Gastroesophageal sphincter (tissue), 4 donors: ENCODE measurements at regions not wholly inside any gene's neighbourhood (a gene's known extent, or its start where the extent isn't known, plus 50 kb on each side); places are given as distances from the start of the nearest gene placed in this dataset.
"Not testable (repeated sequence)": the region's sequence is repeated elsewhere in the genome, so short reads cannot be mapped to it uniquely, and the experiment has no call there.

Source experiments
- ATAC-seq: fragments of 150-250 bp; one replicate; pipeline ENCODE4 v1.9.1; 2016; ENCODE audit warnings: mild to moderate bottlenecking, moderate library complexity
- H3K27ac ChIP-seq, 4 donors: fragments of 200-600 bp; sonication (generic) in 3 of 4; 1 replicate in 3 of 4; 2 replicates in 1 of 4; pipeline ENCODE4 v1.5.1; 2016 to 2019
- H3K27me3 ChIP-seq: fragments of 200-600 bp; sonication (generic); one replicate; pipeline ENCODE4 v1.5.1; 2019
- H3K36me3 ChIP-seq, 2 donors: fragments of 200-600 bp; sonication (generic); one replicate each; pipeline ENCODE4 v1.5.1; 2019; ENCODE audit warnings: control low read depth in 1 of 2
- H3K4me1 ChIP-seq, 3 donors: fragments of 200-600 bp; sonication (generic); 1 replicate in 2 of 3; 2 replicates in 1 of 3; pipeline ENCODE4 v1.5.1; 2016 to 2019; ENCODE audit warnings: control low read depth in 2 of 3
- H3K4me3 ChIP-seq, 2 donors: fragments of 200-600 bp; sonication (generic); one replicate each; pipeline ENCODE4 v1.5.1; 2019; ENCODE audit warnings: mild to moderate bottlenecking in 1 of 2, moderate library complexity in 1 of 2
- H3K9me3 ChIP-seq, 3 donors: fragments of 200-600 bp; sonication (generic); one replicate each; pipeline ENCODE4 v1.5.1; 2017 to 2019; ENCODE audit warnings: control low read depth in 2 of 3
- CTCF ChIP-seq, 4 experiments: fragments of 200-600 bp in 2 of 4; fragments of 450-650 bp in 2 of 4; sonication (generic) in 1 of 4; IDR thresholded peaks; one replicate each; pipeline ENCODE4 v1.5.1; 2017 to 2019; ENCODE audit warnings: antibody characterized with exemption in 4 of 4, mild to moderate bottlenecking in 2 of 4, moderate library complexity in 2 of 4
- EP300 ChIP-seq: sonication (generic); formaldehyde crosslinking; IDR thresholded peaks from one replicate; pipeline ENCODE4 v1.6.1; 2017; ENCODE audit warnings: antibody characterized with exemption, mild to moderate bottlenecking
- POLR2A ChIP-seq, 2 donors: fragments of 450-650 bp; IDR thresholded peaks; one replicate each; pipeline ENCODE4 v1.6.1; 2017; ENCODE audit warnings: antibody characterized with exemption in 2 of 2, mild to moderate bottlenecking in 2 of 2, moderate library complexity in 1 of 2
- POLR2AphosphoS5 ChIP-seq: sonication (generic); formaldehyde crosslinking; IDR thresholded peaks from one replicate; pipeline ENCODE4 v1.6.1; 2017; ENCODE audit warnings: antibody characterized with exemption
- WGBS, 2 donors: methylation state at CpG; one replicate each; pipeline ENCODE4 v1.1.5; 2018; ENCODE audit warnings: low coverage in 1 of 2; 5-methylcytosine and 5-hydroxymethylcytosine counted together

GRCh38 chr21:9821472-9821871 lies 699.9 kb upstream of the TPTE start:
- H3K9me3 ChIP-seq, H3K36me3 ChIP-seq, H3K4me1 ChIP-seq, H3K27me3 ChIP-seq, H3K4me3 ChIP-seq, ATAC-seq, H3K27ac ChIP-seq: not testable (repeated sequence)
- WGBS, 2 donors, result 68% methylated on average over 17 of the region's 20 CpGs; no CpG with 5 or more reads in 1 of the 2 donors

- H3K4me3 ChIP-seq, H3K36me3 ChIP-seq, H3K27me3 ChIP-seq, H3K9me3 ChIP-seq, ATAC-seq, H3K27ac ChIP-seq, H3K4me1 ChIP-seq: not testable (repeated sequence)
- WGBS, 2 donors, result no CpG with 5 or more reads among the region's 49 CpGs
Measured at GRCh38 chr21:9822093-9822820, 699.1 kb upstream of the TPTE start.

- ATAC-seq, H3K4me3 ChIP-seq, H3K27me3 ChIP-seq, H3K4me1 ChIP-seq, H3K27ac ChIP-seq, H3K36me3 ChIP-seq, H3K9me3 ChIP-seq: not testable (repeated sequence)
- WGBS, 2 donors, result 82 to 85% methylated on average over 12 to 25 of the region's 65 CpGs
Measured at GRCh38 chr21:9823197-9824157, 697.9 kb upstream of the TPTE start.

- H3K4me3 ChIP-seq, H3K36me3 ChIP-seq, H3K27ac ChIP-seq, H3K9me3 ChIP-seq, ATAC-seq, H3K27me3 ChIP-seq, H3K4me1 ChIP-seq: not testable (repeated sequence)
- no CpG with 5 or more reads among the region's 32 CpGs for WGBS, 2 donors
Measured at GRCh38 chr21:9830801-9831200, 690.6 kb upstream of the TPTE start.

GRCh38 chr21:9832751-9833150 lies 688.6 kb upstream of the TPTE start:
- not testable (repeated sequence) for H3K27me3 ChIP-seq, H3K4me3 ChIP-seq, H3K27ac ChIP-seq, H3K9me3 ChIP-seq, ATAC-seq, H3K4me1 ChIP-seq, H3K36me3 ChIP-seq
- whole genome bisulfite sequencing, 2 donors, result 65 to 88% methylated on average over 4 to 8 of the region's 18 CpGs

GRCh38 chr21:9836547-9836946 lies 684.8 kb upstream of the TPTE start:
- not testable (repeated sequence) for H3K36me3 ChIP-seq, H3K4me1 ChIP-seq, H3K27me3 ChIP-seq, ATAC-seq, H3K4me3 ChIP-seq, H3K27ac ChIP-seq
- WGBS, 2 donors, result no CpG with 5 or more reads among the region's 33 CpGs
- peaks cover 0 to 21% (median 0%) of the 10 kb centered on the region in 3 donors for H3K9me3 ChIP-seq

GRCh38 chr21:9837001-9837400 lies 684.4 kb upstream of the TPTE start:
- not testable (repeated sequence) for H3K4me3 ChIP-seq, H3K27me3 ChIP-seq, H3K4me1 ChIP-seq, ATAC-seq, H3K36me3 ChIP-seq, H3K27ac ChIP-seq
- H3K9me3 ChIP-seq, result peaks cover 0 to 21% (median 0%) of the 10 kb centered on the region in 3 donors
- no CpG with 5 or more reads among the region's 18 CpGs for WGBS, 2 donors

GRCh38 chr21:9837526-9837925 lies 683.9 kb upstream of the TPTE start:
- not testable (repeated sequence) for H3K36me3 ChIP-seq, H3K27me3 ChIP-seq, H3K27ac ChIP-seq, H3K4me3 ChIP-seq, ATAC-seq, H3K4me1 ChIP-seq
- 73% methylated on average over 20 of the region's 21 CpGs; no CpG with 5 or more reads in 1 of the 2 donors for WGBS, 2 donors
- peaks cover 0 to 21% (median 0%) of the 10 kb centered on the region in 3 donors for H3K9me3 ChIP-seq

GRCh38 chr21:9837946-9838737 lies 683.2 kb upstream of the TPTE start:
- 77 to 78% methylated on average over 24 to 41 of the region's 44 CpGs for WGBS, 2 donors

More at GRCh38 chr21:9837946-9838737, 683.2 kb upstream of the TPTE start:
- H3K4me1 ChIP-seq, result no peaks in the 10 kb centered on the region
- no peak overlapping the region for H3K4me3 ChIP-seq
- no peak overlapping the region for H3K27ac ChIP-seq
- H3K9me3 ChIP-seq, result peaks cover 0 to 21% (median 0%) of the 10 kb centered on the region in 3 donors
- ATAC-seq, result no peak
- no peak for TF ChIP-seq EP300
- no peak for TF ChIP-seq CTCF (IDR thresholded peaks at IDR 0.05)
- no peak for TF ChIP-seq POLR2A (IDR thresholded peaks at IDR 0.05)
- TF ChIP-seq POLR2AphosphoS5, result no peak
- no peaks in the 10 kb centered on the region for H3K36me3 ChIP-seq
- H3K27me3 ChIP-seq, result peaks cover 7% of the 10 kb centered on the region
